AG08396 (cell line): ENCODE measurements at regions not wholly inside any gene's neighbourhood (a gene's known extent, or its start where the extent isn't known, plus 50 kb on each side); places are given as distances from the start of the nearest gene placed in this dataset.
"Not testable (repeated sequence)": the region's sequence is repeated elsewhere in the genome, so short reads cannot be mapped to it uniquely, and the experiment has no call there.

Experiments used
- DNase-seq: peaks from one replicate; pipeline ENCODE4 v3.0.0; 2012; ENCODE audit warnings: low spot score, mixed read lengths

- no peak for DNase-seq
Measured at GRCh38 chr5:128798871-128799270, 166.4 kb upstream of the SLC27A6 start.

- no peak for DNase-seq
Measured at GRCh38 chr5:128799945-128800344, 165.3 kb upstream of the SLC27A6 start.

GRCh38 chr5:128800377-128800776 lies 164.9 kb upstream of the SLC27A6 start:
- DNase-seq: no peak

- DNase-seq: no peak
Measured at GRCh38 chr5:128813317-128814070, 151.8 kb upstream of the SLC27A6 start.

- no peak for DNase-seq
Measured at GRCh38 chr5:128815201-128815600, 150.1 kb upstream of the SLC27A6 start.

GRCh38 chr5:128825826-128826225 lies 139.5 kb upstream of the SLC27A6 start:
- no peak for DNase-seq

GRCh38 chr5:128826275-128826674 lies 139.0 kb upstream of the SLC27A6 start:
- DNase-seq: no peak

- DNase-seq: no peak
Measured at GRCh38 chr5:128836571-128836970, 128.7 kb upstream of the SLC27A6 start.

- DNase-seq: no peak
Measured at GRCh38 chr5:128838623-128839022, 126.7 kb upstream of the SLC27A6 start.

- no peak for DNase-seq
Measured at GRCh38 chr5:128842241-128842640, 123.0 kb upstream of the SLC27A6 start.

GRCh38 chr5:128844354-128844923 lies 120.8 kb upstream of the SLC27A6 start:
- DNase-seq: no peak

- no peak for DNase-seq
Measured at GRCh38 chr5:128850049-128850448, 115.2 kb upstream of the SLC27A6 start.

- DNase-seq: no peak
Measured at GRCh38 chr5:128854931-128855330, 110.4 kb upstream of the SLC27A6 start.

- no peak for DNase-seq
Measured at GRCh38 chr5:128857076-128857677, 108.1 kb upstream of the SLC27A6 start.

- DNase-seq: no peak
Measured at GRCh38 chr5:128858995-128859394, 106.3 kb upstream of the SLC27A6 start.

GRCh38 chr5:128861155-128861554 lies 104.1 kb upstream of the SLC27A6 start:
- DNase-seq: not testable (repeated sequence)

- no peak for DNase-seq
Measured at GRCh38 chr5:128869970-128870369, 95.3 kb upstream of the SLC27A6 start.

GRCh38 chr5:128870373-128870772 lies 94.9 kb upstream of the SLC27A6 start:
- no peak for DNase-seq

GRCh38 chr5:128870923-128871322 lies 94.4 kb upstream of the SLC27A6 start:
- DNase-seq: no peak

GRCh38 chr5:128876569-128877382 lies 88.5 kb upstream of the SLC27A6 start:
- DNase-seq: no peak

GRCh38 chr5:128877476-128877875 lies 87.8 kb upstream of the SLC27A6 start:
- no peak for DNase-seq

GRCh38 chr5:128881502-128882018 lies 83.7 kb upstream of the SLC27A6 start:
- no peak for DNase-seq
